Muscle of leg (tissue), 3 donors: ENCODE measurements at regions not wholly inside any gene's neighbourhood (a gene's known extent, or its start where the extent isn't known, plus 50 kb on each side); places are given as distances from the start of the nearest gene placed in this dataset.

Source experiments
- DNase-seq: peaks from one replicate; pipeline ENCODE4 v3.0.0; 2013
- H3K27ac ChIP-seq: one replicate; pipeline ENCODE4 v1.5.1; 2013; ENCODE audit warnings: mild to moderate bottlenecking, low read length, control low read depth
- H3K27me3 ChIP-seq: one replicate; pipeline ENCODE4 v1.6.1; 2013; ENCODE audit warnings: low read length; ENCODE audit not compliant: control insufficient read depth, insufficient read depth
- H3K36me3 ChIP-seq: one replicate; pipeline ENCODE4 v1.6.1; 2013; ENCODE audit warnings: low read length; ENCODE audit not compliant: control insufficient read depth, insufficient read depth
- H3K4me1 ChIP-seq: one replicate; pipeline ENCODE4 v1.6.1; 2013; ENCODE audit warnings: low read length; ENCODE audit not compliant: control insufficient read depth, insufficient read depth
- H3K4me3 ChIP-seq: one replicate; pipeline ENCODE4 v1.5.1; 2013; ENCODE audit warnings: low read length, control low read depth
- H3K9me3 ChIP-seq: replicated peaks from 2 replicates; pipeline ENCODE4 v1.6.1; 2013; ENCODE audit warnings: low read depth, low read length; ENCODE audit not compliant: control insufficient read depth
- WGBS: methylation state at CpG from one replicate; pipeline ENCODE4 v1.1.5; 2013; ENCODE audit warnings: missing lambda C conversion rate; ENCODE audit not compliant: insufficient coverage; 5-methylcytosine and 5-hydroxymethylcytosine counted together

GRCh38 chr17:71349908-71350600 lies 770.8 kb upstream of the SOX9 start:
- DNase-seq: no peak
- WGBS: no CpG with 5 or more reads among the region's 6 CpGs
- H3K36me3 ChIP-seq: no peaks in the 10 kb centered on the region
- no peak overlapping the region for H3K27ac ChIP-seq
- H3K4me3 ChIP-seq: no peak overlapping the region
- H3K9me3 ChIP-seq: no peaks in the 10 kb centered on the region
- no peaks in the 10 kb centered on the region for H3K27me3 ChIP-seq
- H3K4me1 ChIP-seq: no peaks in the 10 kb centered on the region

- 100% methylated on average over 1 of the region's 3 CpGs for WGBS
- H3K4me3 ChIP-seq: no peak overlapping the region
- no peaks in the 10 kb centered on the region for H3K36me3 ChIP-seq
- no peaks in the 10 kb centered on the region for H3K4me1 ChIP-seq
- no peak overlapping the region for H3K27ac ChIP-seq
- no peaks in the 10 kb centered on the region for H3K27me3 ChIP-seq
- no peaks in the 10 kb centered on the region for H3K9me3 ChIP-seq
- no peak for DNase-seq
Measured at GRCh38 chr17:71360301-71360700, 760.5 kb upstream of the SOX9 start.

- no peaks in the 10 kb centered on the region for H3K9me3 ChIP-seq
- H3K4me3 ChIP-seq: no peak overlapping the region
- H3K27me3 ChIP-seq: no peaks in the 10 kb centered on the region
- no peaks in the 10 kb centered on the region for H3K4me1 ChIP-seq
- WGBS: 60% methylated on average over 1 of the region's 7 CpGs
- no peak overlapping the region for H3K27ac ChIP-seq
- no peaks in the 10 kb centered on the region for H3K36me3 ChIP-seq
- DNase-seq: no peak
Measured at GRCh38 chr17:71361656-71362450, 759.0 kb upstream of the SOX9 start.

GRCh38 chr17:71363661-71364060 lies 757.2 kb upstream of the SOX9 start:
- H3K4me3 ChIP-seq: no peak overlapping the region
- H3K9me3 ChIP-seq: no peaks in the 10 kb centered on the region
- H3K36me3 ChIP-seq: no peaks in the 10 kb centered on the region
- H3K27ac ChIP-seq: no peak overlapping the region
- H3K27me3 ChIP-seq: no peaks in the 10 kb centered on the region
- DNase-seq: no peak
- H3K4me1 ChIP-seq: no peaks in the 10 kb centered on the region
- WGBS: 67% methylated on average over 1 of the region's 2 CpGs

- WGBS: 40% methylated on average over 1 of the region's 7 CpGs
- no peak for DNase-seq
- Histone ChIP-seq H3K27ac (no peak overlapping the region), H3K36me3 (no peaks in the 10 kb centered on the region), H3K27me3 (no peaks in the 10 kb centered on the region), H3K4me3 (no peak overlapping the region), H3K9me3 (no peaks in the 10 kb centered on the region), H3K4me1 (no peaks in the 10 kb centered on the region)
Measured at GRCh38 chr17:71371809-71372208, 749.0 kb upstream of the SOX9 start.

GRCh38 chr17:71375948-71376347 lies 744.9 kb upstream of the SOX9 start:
- WGBS: 91% methylated on average over 1 of the region's 1 CpG
- no peak for DNase-seq
- H3K36me3 ChIP-seq: no peaks in the 10 kb centered on the region

GRCh38 chr17:71376933-71377332 lies 743.9 kb upstream of the SOX9 start:
- Histone ChIP-seq H3K36me3 (no peaks in the 10 kb centered on the region), H3K27ac (no peak overlapping the region)
- WGBS: 56% methylated on average over 3 of the region's 6 CpGs

More at GRCh38 chr17:71375948-71376347, 744.9 kb upstream of the SOX9 start:
- Histone ChIP-seq H3K27ac (no peak overlapping the region), H3K9me3 (no peaks in the 10 kb centered on the region), H3K4me3 (no peak overlapping the region), H3K27me3 (no peaks in the 10 kb centered on the region), H3K4me1 (no peaks in the 10 kb centered on the region)

GRCh38 chr17:71378036-71378435 lies 742.8 kb upstream of the SOX9 start:
- H3K36me3 ChIP-seq: no peaks in the 10 kb centered on the region
- H3K9me3 ChIP-seq: no peaks in the 10 kb centered on the region
- no peaks in the 10 kb centered on the region for H3K4me1 ChIP-seq
- no peaks in the 10 kb centered on the region for H3K27me3 ChIP-seq
- 73% methylated on average over 3 of the region's 9 CpGs for WGBS
- H3K4me3 ChIP-seq: no peak overlapping the region
- no peak for DNase-seq
- no peak overlapping the region for H3K27ac ChIP-seq

More at GRCh38 chr17:71376933-71377332, 743.9 kb upstream of the SOX9 start:
- no peaks in the 10 kb centered on the region for H3K9me3 ChIP-seq
- no peak overlapping the region for H3K4me3 ChIP-seq
- DNase-seq: no peak
- H3K4me1 ChIP-seq: no peaks in the 10 kb centered on the region
- H3K27me3 ChIP-seq: no peaks in the 10 kb centered on the region

- DNase-seq: no peak
- WGBS: 83% methylated on average over 1 of the region's 3 CpGs
- Histone ChIP-seq H3K4me3 (no peak overlapping the region), H3K27ac (no peak overlapping the region), H3K36me3 (no peaks in the 10 kb centered on the region), H3K27me3 (no peaks in the 10 kb centered on the region), H3K4me1 (no peaks in the 10 kb centered on the region), H3K9me3 (no peaks in the 10 kb centered on the region)
Measured at GRCh38 chr17:71378741-71379140, 742.1 kb upstream of the SOX9 start.

- no peak for DNase-seq
- Histone ChIP-seq H3K4me1 (no peaks in the 10 kb centered on the region), H3K27me3 (no peaks in the 10 kb centered on the region), H3K36me3 (no peaks in the 10 kb centered on the region), H3K4me3 (no peak overlapping the region), H3K9me3 (no peaks in the 10 kb centered on the region), H3K27ac (no peak overlapping the region)
Measured at GRCh38 chr17:71379512-71379911, 741.3 kb upstream of the SOX9 start.
